ENCODE measurements at regions not wholly inside any gene's neighbourhood (a gene's known extent, or its start where the extent isn't known, plus 50 kb on each side); places are given as distances from the start of the nearest gene placed in this dataset.

DNA sequence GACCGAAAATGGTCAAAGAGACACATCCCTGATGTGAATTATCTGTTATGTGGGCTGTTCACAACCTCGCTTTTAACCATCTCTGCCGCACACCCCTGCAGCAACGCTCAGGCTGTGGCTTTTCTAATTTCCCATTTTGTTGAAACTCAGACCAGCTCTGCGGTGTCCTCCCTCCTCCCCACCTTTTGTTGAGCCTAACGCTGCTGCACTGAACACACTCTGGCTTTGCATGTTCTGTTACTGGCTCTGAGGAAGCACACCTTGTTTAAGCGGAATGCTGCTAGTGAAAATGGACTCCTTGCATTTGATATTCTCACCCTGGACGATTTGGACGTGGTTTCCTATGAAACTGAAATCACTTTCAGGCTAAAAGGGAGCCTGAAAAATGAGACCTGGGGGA lies 198.5 kb upstream of the MTNR1B start:
- TF ChIP-seq, protein P1, sequence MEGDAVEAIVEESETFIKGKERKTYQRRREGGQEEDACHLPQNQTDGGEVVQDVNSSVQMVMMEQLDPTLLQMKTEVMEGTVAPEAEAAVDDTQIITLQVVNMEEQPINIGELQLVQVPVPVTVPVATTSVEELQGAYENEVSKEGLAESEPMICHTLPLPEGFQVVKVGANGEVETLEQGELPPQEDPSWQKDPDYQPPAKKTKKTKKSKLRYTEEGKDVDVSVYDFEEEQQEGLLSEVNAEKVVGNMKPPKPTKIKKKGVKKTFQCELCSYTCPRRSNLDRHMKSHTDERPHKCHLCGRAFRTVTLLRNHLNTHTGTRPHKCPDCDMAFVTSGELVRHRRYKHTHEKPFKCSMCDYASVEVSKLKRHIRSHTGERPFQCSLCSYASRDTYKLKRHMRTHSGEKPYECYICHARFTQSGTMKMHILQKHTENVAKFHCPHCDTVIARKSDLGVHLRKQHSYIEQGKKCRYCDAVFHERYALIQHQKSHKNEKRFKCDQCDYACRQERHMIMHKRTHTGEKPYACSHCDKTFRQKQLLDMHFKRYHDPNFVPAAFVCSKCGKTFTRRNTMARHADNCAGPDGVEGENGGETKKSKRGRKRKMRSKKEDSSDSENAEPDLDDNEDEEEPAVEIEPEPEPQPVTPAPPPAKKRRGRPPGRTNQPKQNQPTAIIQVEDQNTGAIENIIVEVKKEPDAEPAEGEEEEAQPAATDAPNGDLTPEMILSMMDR (optimal IDR thresholded peaks at IDR 0.05 in 1 of 3, IDR thresholded peaks at IDR 0.05 in 1 of 3, conservative IDR thresholded peaks at IDR 0.05 in 1 of 3; ENCODE audit: extremely low read depth in 1 of 3, insufficient read depth in 2 of 3, low read length in 3 of 3): no peak
- no peak for TF ChIP-seq EZH2 (IDR thresholded peaks at IDR 0.05; ENCODE audit: low read length)

Measured in keratinocyte (primary cell).